ENCODE measurements at regions not wholly inside any gene's neighbourhood (a gene's known extent, or its start where the extent isn't known, plus 50 kb on each side); places are given as distances from the start of the nearest gene placed in this dataset.

DNA sequence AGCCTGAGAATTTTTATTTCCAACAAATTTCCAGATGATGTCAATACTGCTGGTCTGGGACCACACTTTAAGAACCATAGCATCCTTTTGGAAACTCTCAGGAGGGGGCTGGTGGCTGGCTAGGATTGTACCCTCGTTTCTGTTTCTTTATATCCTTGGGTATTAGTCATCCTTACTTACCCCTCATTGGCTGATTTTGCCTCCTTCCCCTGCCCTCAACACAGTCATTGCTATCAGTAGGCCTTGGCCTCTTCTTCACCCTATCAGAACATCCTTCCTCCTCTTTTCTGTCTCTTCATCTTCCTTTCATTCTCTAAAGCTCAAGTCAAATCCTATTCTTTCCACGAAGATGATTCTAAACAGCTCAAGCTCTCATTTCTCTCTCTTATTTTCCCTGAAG lies 148.5 kb downstream of the ELOVL4 start:
- no peak overlapping the region for H2BK12ac ChIP-seq (ENCODE audit: low read length)
- no peak overlapping the region for H2AK5ac ChIP-seq (ENCODE audit: low read depth, low read length)
- no peaks in the 10 kb centered on the region for H3K27me3 ChIP-seq (ENCODE audit: control insufficient read depth in 3 of 3, insufficient read depth in 3 of 3, low read depth in 1 of 3, low read length in 3 of 3)
- H2BK120ac ChIP-seq (ENCODE audit: low read depth, low read length): no peak overlapping the region
- no peak overlapping the region for H3K4ac ChIP-seq (ENCODE audit: low read length)
- H3K9me3 ChIP-seq (replicated peaks in 1 of 2; ENCODE audit: control insufficient read depth in 2 of 2, insufficient read depth in 1 of 2, low read depth in 1 of 2, low read length in 2 of 2): no peaks in the 10 kb centered on the region
- no peaks in the 10 kb centered on the region for H3K79me1 ChIP-seq (ENCODE audit: low read depth, low read length)
- H3K4me3 ChIP-seq (ENCODE audit: low read length in 2 of 2): no peak overlapping the region
- H2BK5ac ChIP-seq (ENCODE audit: low read length): no peak overlapping the region
- no peak overlapping the region for H4K91ac ChIP-seq (ENCODE audit: low read depth, low read length, poor library complexity)
- no peak overlapping the region for H4K8ac ChIP-seq (ENCODE audit: low read depth, low read length)
- H3K14ac ChIP-seq (ENCODE audit: low read length): no peak overlapping the region
- H3K9ac ChIP-seq (ENCODE audit: low read depth, low read length, poor library complexity): no peak overlapping the region
- H3K4me1 ChIP-seq (ENCODE audit: control insufficient read depth in 2 of 2, insufficient read depth in 1 of 2, low read depth in 1 of 2, low read length in 2 of 2): peaks cover 9 to 11% of the 10 kb centered on the region in 2 donors
- H3K4me2 ChIP-seq (ENCODE audit: insufficient read depth, low read length, poor library complexity, severe bottlenecking): no peak overlapping the region
- no peak overlapping the region for H2BK15ac ChIP-seq (ENCODE audit: low read length)
- H2AFZ ChIP-seq (ENCODE audit: low read length): no peak overlapping the region
- H3K23ac ChIP-seq (ENCODE audit: low read depth, low read length, poor library complexity): no peak overlapping the region
- no peaks in the 10 kb centered on the region for H3K36me3 ChIP-seq (replicated peaks in 1 of 2; ENCODE audit: control insufficient read depth in 2 of 2, insufficient read depth in 2 of 2, low read length in 2 of 2)
- WGBS, 2 donors (ENCODE audit: extremely low coverage in 2 of 2, insufficient read length in 2 of 2, insufficient replicate concordance in 1 of 2): no CpG with 5 or more reads among the region's 2 CpGs
- H3K18ac ChIP-seq (ENCODE audit: low read length): no peak overlapping the region
- H3K27ac ChIP-seq (replicated peaks; ENCODE audit: low read length): no peak overlapping the region
- no peak for DNase-seq (ENCODE audit: low spot score)

DNA sequence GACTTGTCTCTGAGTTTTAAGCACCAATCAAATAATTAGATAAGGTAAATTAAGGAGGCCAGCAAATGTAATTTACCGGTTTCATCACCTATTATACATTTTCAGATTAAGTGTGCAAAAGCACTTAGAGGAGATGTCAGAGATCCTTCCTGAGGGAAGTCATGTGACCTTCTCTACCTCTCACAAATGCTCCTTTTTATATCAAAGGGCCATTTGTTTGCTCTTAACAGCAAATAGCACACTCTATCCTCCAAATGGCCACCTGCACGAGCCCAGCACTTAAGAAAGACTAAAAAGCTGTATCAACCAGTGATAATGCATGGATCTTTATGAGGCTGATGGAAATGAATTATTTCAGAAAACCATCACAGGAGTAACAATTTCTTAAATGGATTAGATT lies 149.4 kb downstream of the ELOVL4 start:
- no peaks in the 10 kb centered on the region for H3K36me3 ChIP-seq (replicated peaks in 1 of 2; ENCODE audit: control insufficient read depth in 2 of 2, insufficient read depth in 2 of 2, low read length in 2 of 2)
- no peak overlapping the region for H3K4me3 ChIP-seq (ENCODE audit: low read length in 2 of 2)
- no peak overlapping the region for H3K14ac ChIP-seq (ENCODE audit: low read length)
- no peaks in the 10 kb centered on the region for H3K79me1 ChIP-seq (ENCODE audit: low read depth, low read length)
- no CpG with 5 or more reads among the region's 2 CpGs for WGBS, 2 donors (ENCODE audit: extremely low coverage in 2 of 2, insufficient read length in 2 of 2, insufficient replicate concordance in 1 of 2)
- no peak overlapping the region for H3K27ac ChIP-seq (replicated peaks; ENCODE audit: low read length)
- no peaks in the 10 kb centered on the region for H3K9me3 ChIP-seq (replicated peaks in 1 of 2; ENCODE audit: control insufficient read depth in 2 of 2, insufficient read depth in 1 of 2, low read depth in 1 of 2, low read length in 2 of 2)
- no peaks in the 10 kb centered on the region for H3K27me3 ChIP-seq (ENCODE audit: control insufficient read depth in 3 of 3, insufficient read depth in 3 of 3, low read depth in 1 of 3, low read length in 3 of 3)
- no peak overlapping the region for H4K8ac ChIP-seq (ENCODE audit: low read depth, low read length)
- H2BK120ac ChIP-seq (ENCODE audit: low read depth, low read length): no peak overlapping the region
- no peak for DNase-seq (ENCODE audit: low spot score)
- H3K9ac ChIP-seq (ENCODE audit: low read depth, low read length, poor library complexity): no peak overlapping the region
- no peak overlapping the region for H2BK15ac ChIP-seq (ENCODE audit: low read length)
- H3K4ac ChIP-seq (ENCODE audit: low read length): no peak overlapping the region
- no peak overlapping the region for H3K18ac ChIP-seq (ENCODE audit: low read length)
- no peak overlapping the region for H2AFZ ChIP-seq (ENCODE audit: low read length)
- H2BK12ac ChIP-seq (ENCODE audit: low read length): no peak overlapping the region
- H4K91ac ChIP-seq (ENCODE audit: low read depth, low read length, poor library complexity): no peak overlapping the region
- H3K4me1 ChIP-seq (ENCODE audit: control insufficient read depth in 2 of 2, insufficient read depth in 1 of 2, low read depth in 1 of 2, low read length in 2 of 2): peaks cover 9 to 11% of the 10 kb centered on the region in 2 donors
- no peak overlapping the region for H2BK5ac ChIP-seq (ENCODE audit: low read length)
- no peak overlapping the region for H3K4me2 ChIP-seq (ENCODE audit: insufficient read depth, low read length, poor library complexity, severe bottlenecking)
- no peak overlapping the region for H2AK5ac ChIP-seq (ENCODE audit: low read depth, low read length)
- no peak overlapping the region for H3K23ac ChIP-seq (ENCODE audit: low read depth, low read length, poor library complexity)

DNA sequence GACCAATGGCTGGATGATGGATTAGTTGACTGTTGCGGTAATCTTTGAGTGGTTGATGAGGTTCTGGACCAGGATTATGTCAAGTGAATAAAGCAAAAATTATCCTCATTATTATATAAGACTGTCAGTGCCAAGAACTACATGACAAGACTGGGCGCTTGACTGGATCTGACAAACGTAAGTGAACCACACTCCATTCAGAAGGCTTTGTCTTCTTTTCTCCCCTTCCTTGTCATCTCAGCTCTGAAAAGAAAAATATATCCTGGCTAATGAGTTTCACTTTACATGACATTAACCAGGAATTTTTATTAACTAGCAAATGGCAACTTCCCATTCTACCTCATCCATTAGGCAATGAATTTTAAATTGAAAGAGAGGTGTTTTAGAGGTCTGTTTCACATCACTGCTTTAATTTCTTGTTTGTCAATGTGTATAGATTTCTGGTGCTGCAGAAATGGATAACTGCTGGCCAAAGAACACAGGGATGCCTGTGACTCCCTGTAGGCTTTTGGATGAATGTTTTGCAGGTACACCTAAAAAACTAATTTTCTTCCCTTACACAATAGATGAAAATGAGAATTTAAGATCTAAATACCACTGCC lies 150.1 kb downstream of the ELOVL4 start:
- Histone ChIP-seq H3K14ac (ENCODE audit: low read length) (no peak overlapping the region), H4K91ac (ENCODE audit: low read depth, low read length, poor library complexity) (no peak overlapping the region), H4K8ac (ENCODE audit: low read depth, low read length) (no peak overlapping the region), H3K79me1 (ENCODE audit: low read depth, low read length) (no peaks in the 10 kb centered on the region), H3K36me3 (replicated peaks in 1 of 2; ENCODE audit: control insufficient read depth in 2 of 2, insufficient read depth in 2 of 2, low read length in 2 of 2) (no peaks in the 10 kb centered on the region), H3K4ac (ENCODE audit: low read length) (no peak overlapping the region), H3K4me1 (ENCODE audit: control insufficient read depth in 2 of 2, insufficient read depth in 1 of 2, low read depth in 1 of 2, low read length in 2 of 2) (peaks cover 8 to 11% of the 10 kb centered on the region in 2 donors), H3K4me3 (ENCODE audit: low read length in 2 of 2) (no peak overlapping the region), H2BK120ac (ENCODE audit: low read depth, low read length) (no peak overlapping the region), H2BK5ac (ENCODE audit: low read length) (no peak overlapping the region), H2AK5ac (ENCODE audit: low read depth, low read length) (no peak overlapping the region), H3K27me3 (ENCODE audit: control insufficient read depth in 3 of 3, insufficient read depth in 3 of 3, low read depth in 1 of 3, low read length in 3 of 3) (no peaks in the 10 kb centered on the region), H3K9ac (ENCODE audit: low read depth, low read length, poor library complexity) (no peak overlapping the region), H3K4me2 (ENCODE audit: insufficient read depth, low read length, poor library complexity, severe bottlenecking) (no peak overlapping the region), H3K9me3 (replicated peaks in 1 of 2; ENCODE audit: control insufficient read depth in 2 of 2, insufficient read depth in 1 of 2, low read depth in 1 of 2, low read length in 2 of 2) (no peaks in the 10 kb centered on the region), H2BK15ac (ENCODE audit: low read length) (no peak overlapping the region), H3K27ac (replicated peaks; ENCODE audit: low read length) (no peak overlapping the region), H3K23ac (ENCODE audit: low read depth, low read length, poor library complexity) (no peak overlapping the region), H2BK12ac (ENCODE audit: low read length) (no peak overlapping the region), H2AFZ (ENCODE audit: low read length) (no peak overlapping the region), H3K18ac (ENCODE audit: low read length) (no peak overlapping the region)
- WGBS, 2 donors (ENCODE audit: extremely low coverage in 2 of 2, insufficient read length in 2 of 2, insufficient replicate concordance in 1 of 2): no CpG with 5 or more reads among the region's 3 CpGs
- DNase-seq (ENCODE audit: low spot score): no peak

DNA sequence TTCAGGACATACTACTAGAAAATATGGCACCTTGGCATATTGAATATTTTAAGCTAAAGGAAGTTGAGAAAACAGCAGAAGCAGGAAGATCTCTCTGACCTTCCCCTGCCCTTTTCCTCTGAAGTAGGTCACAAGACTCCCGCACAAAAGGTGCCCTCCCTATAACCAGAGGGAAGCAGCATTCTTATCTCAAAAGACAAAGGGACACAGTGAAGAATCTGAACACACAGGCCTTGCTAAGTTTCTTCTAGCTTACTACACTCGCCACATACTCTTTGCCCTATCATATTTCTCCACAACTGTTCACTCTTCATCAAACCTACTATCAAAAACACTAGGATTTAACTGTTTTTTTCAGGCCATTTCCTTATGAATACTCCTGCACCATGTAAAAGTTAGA lies 151.2 kb downstream of the ELOVL4 start:
- no peak overlapping the region for H3K27ac ChIP-seq (replicated peaks; ENCODE audit: low read length)

More for the DNA sequence above, 151.2 kb downstream of the ELOVL4 start:
- Histone ChIP-seq H4K8ac (ENCODE audit: low read depth, low read length) (no peak overlapping the region), H2BK12ac (ENCODE audit: low read length) (no peak overlapping the region), H3K18ac (ENCODE audit: low read length) (no peak overlapping the region), H3K4ac (ENCODE audit: low read length) (no peak overlapping the region), H3K4me1 (ENCODE audit: control insufficient read depth in 2 of 2, insufficient read depth in 1 of 2, low read depth in 1 of 2, low read length in 2 of 2) (peaks cover 8 to 11% of the 10 kb centered on the region in 2 donors), H3K14ac (ENCODE audit: low read length) (no peak overlapping the region), H2AFZ (ENCODE audit: low read length) (peak overlapping the region; percentile 66), H3K4me3 (ENCODE audit: low read length in 2 of 2) (no peak overlapping the region), H3K23ac (ENCODE audit: low read depth, low read length, poor library complexity) (no peak overlapping the region), H3K27me3 (ENCODE audit: control insufficient read depth in 3 of 3, insufficient read depth in 3 of 3, low read depth in 1 of 3, low read length in 3 of 3) (no peaks in the 10 kb centered on the region), H3K9ac (ENCODE audit: low read depth, low read length, poor library complexity) (no peak overlapping the region), H2BK5ac (ENCODE audit: low read length) (no peak overlapping the region), H3K9me3 (replicated peaks in 1 of 2; ENCODE audit: control insufficient read depth in 2 of 2, insufficient read depth in 1 of 2, low read depth in 1 of 2, low read length in 2 of 2) (no peaks in the 10 kb centered on the region), H2BK120ac (ENCODE audit: low read depth, low read length) (no peak overlapping the region), H3K4me2 (ENCODE audit: insufficient read depth, low read length, poor library complexity, severe bottlenecking) (no peak overlapping the region), H3K36me3 (replicated peaks in 1 of 2; ENCODE audit: control insufficient read depth in 2 of 2, insufficient read depth in 2 of 2, low read length in 2 of 2) (no peaks in the 10 kb centered on the region), H2BK15ac (ENCODE audit: low read length) (no peak overlapping the region), H3K79me1 (ENCODE audit: low read depth, low read length) (no peaks in the 10 kb centered on the region), H2AK5ac (ENCODE audit: low read depth, low read length) (no peak overlapping the region), H4K91ac (ENCODE audit: low read depth, low read length, poor library complexity) (no peak overlapping the region)
- DNase-seq (ENCODE audit: low spot score): no peak
- no CpG with 5 or more reads among the region's 2 CpGs for WGBS, 2 donors (ENCODE audit: extremely low coverage in 2 of 2, insufficient read length in 2 of 2, insufficient replicate concordance in 1 of 2)
